CD4-positive, alpha-beta T cell (primary cell): ENCODE measurements at regions not wholly inside any gene's neighbourhood (a gene's known extent, or its start where the extent isn't known, plus 50 kb on each side); places are given as distances from the start of the nearest gene placed in this dataset.

ENCODE experiments used
- ATAC-seq: fragments of 200-7000 bp; cut with Tn5 transposase; one replicate; pipeline ENCODE4 v1.10.0; 2022; ENCODE audit warnings: mild to moderate bottlenecking; ENCODE audit not compliant: poor library complexity
- CTCF ChIA-PET: fragments of 350-600 bp; sonication (Branson Sonifier 250); formaldehyde crosslinking; loops from one replicate; lab custom pipeline; 2021; ENCODE audit warnings: antibody characterized with exemption, inconsistent platforms; lab: Charles Lee
- POLR2A ChIA-PET: fragments of 350-600 bp; sonication (Branson Sonifier 250); formaldehyde crosslinking; loops from one replicate; lab custom pipeline; 2021; ENCODE audit warnings: antibody characterized with exemption, inconsistent platforms; lab: Charles Lee
- DNase-seq, 14 experiments: peaks; one replicate each; pipeline ENCODE4 v3.0.0-alpha.2; 2013 to 2020; ENCODE audit warnings: mixed read lengths in 2 of 14
- H3K27ac ChIP-seq, 2 donors: one replicate each; pipeline versions ENCODE4 v1.5.1 to v1.7.0; 2013; ENCODE audit warnings: low read length in 2 of 2, low read depth in 1 of 2, mild to moderate bottlenecking in 1 of 2
- H3K27me3 ChIP-seq, 2 experiments: 1 replicate in 1 of 2; 2 replicates in 1 of 2; pipeline versions ENCODE4 v1.6.1 to v1.7.0; 2013; ENCODE audit warnings: low read length in 2 of 2, control low read depth in 1 of 2, mild to moderate bottlenecking in 1 of 2, moderate library complexity in 1 of 2; ENCODE audit not compliant: insufficient read depth in 2 of 2, control insufficient read depth in 1 of 2
- H3K36me3 ChIP-seq: one replicate; pipeline ENCODE4 v1.6.1; 2013; ENCODE audit warnings: low read length, control low read depth; ENCODE audit not compliant: insufficient read depth
- H3K4me1 ChIP-seq: one replicate; pipeline ENCODE4 v1.6.1; 2013; ENCODE audit warnings: low read length, control low read depth; ENCODE audit not compliant: insufficient read depth
- H3K4me3 ChIP-seq: one replicate; pipeline ENCODE4 v1.5.1; 2013; ENCODE audit warnings: mild to moderate bottlenecking, low read length, moderate library complexity
- H3K9me3 ChIP-seq, 2 experiments: 1 replicate in 1 of 2; 2 replicates in 1 of 2; pipeline versions ENCODE4 v1.6.1 to v1.7.0; 2013; ENCODE audit warnings: low read length in 2 of 2, mild to moderate bottlenecking in 2 of 2, control low read depth in 1 of 2, moderate library complexity in 1 of 2; ENCODE audit not compliant: control insufficient read depth in 1 of 2, insufficient read depth in 1 of 2
- H3K27ac Mint-ChIP-seq: one replicate; pipeline ENCODE4 v1.8.0; 2020; ENCODE audit warnings: mixed read lengths
- H3K27me3 Mint-ChIP-seq: one replicate; pipeline ENCODE4 v1.8.0; 2021; ENCODE audit warnings: mixed read lengths
- H3K36me3 Mint-ChIP-seq: one replicate; pipeline ENCODE4 v1.8.0; 2021; ENCODE audit warnings: low read depth, mixed read lengths
- H3K4me1 Mint-ChIP-seq: one replicate; pipeline ENCODE4 v1.8.0; 2021; ENCODE audit warnings: low read depth, mixed read lengths
- H3K4me3 Mint-ChIP-seq: one replicate; pipeline ENCODE4 v1.8.0; 2020; ENCODE audit warnings: mild to moderate bottlenecking, mixed read lengths
- H3K9me3 Mint-ChIP-seq: one replicate; pipeline ENCODE4 v1.8.0; 2020; ENCODE audit warnings: mixed read lengths
- intact Hi-C, 2 experiments: fragments of 100-400 bp; cut with DNase I in 1 of 2; cut with micrococcal nuclease in 1 of 2; formaldehyde crosslinking; loops; one replicate each; pipeline versions ENCODE4 v1.15.1 to v1.9.0; 2023 to 2025; cut with DNase I, micrococcal nuclease
- TF ChIP-seq, protein P1 (sequence below): fragments of 200-600 bp; IDR thresholded peaks from one replicate; pipeline ENCODE4 v1.8.0; 2022; ENCODE audit warnings: antibody characterized with exemption, mild to moderate bottlenecking

DNA sequence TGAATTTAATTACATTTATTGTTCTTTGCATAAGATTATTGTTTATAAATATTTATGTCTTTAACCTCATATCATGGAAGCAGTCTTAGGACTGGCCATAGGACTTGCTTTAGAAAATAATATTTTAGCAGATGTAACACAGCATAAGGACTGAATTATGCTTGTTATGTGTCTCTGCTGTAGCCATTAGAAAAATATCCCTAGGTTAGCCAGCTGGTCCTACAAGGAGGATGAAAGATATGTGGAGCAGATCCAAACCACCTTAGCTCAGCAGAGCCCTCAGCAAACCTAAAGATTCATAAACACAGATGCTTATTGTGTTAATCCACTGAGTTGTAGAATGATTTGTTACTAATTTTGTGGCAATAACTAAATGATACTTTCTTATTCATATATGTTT, 166.0 kb upstream of the COL1A2 start:
- no peak overlapping the region for H3K27ac ChIP-seq

DNA sequence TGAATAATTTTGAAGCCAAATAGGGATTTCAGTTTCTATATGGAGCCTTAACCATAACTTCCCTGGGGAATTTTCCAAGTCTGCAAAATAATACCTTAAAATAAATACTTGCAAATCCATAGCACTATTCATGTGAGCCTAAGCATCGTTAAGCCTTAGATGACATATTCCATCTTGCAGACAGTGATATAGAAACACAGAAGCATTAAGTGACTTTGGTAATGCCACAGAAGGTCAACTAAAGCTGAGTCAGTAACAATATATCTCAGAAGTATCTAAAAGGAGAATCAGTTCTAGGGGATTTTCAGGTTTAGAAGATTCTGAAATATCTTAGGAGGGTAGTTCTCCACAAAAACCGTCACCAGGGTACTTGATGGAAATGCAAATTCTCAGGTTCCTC, 163.4 kb upstream of the COL1A2 start:
- H3K27me3 ChIP-seq: no peaks in the 10 kb centered on the region
- peaks cover 14% of the 10 kb centered on the region for H3K27me3 Mint-ChIP-seq
- no peak overlapping the region for H3K4me3 Mint-ChIP-seq
- no peaks in the 10 kb centered on the region for H3K9me3 Mint-ChIP-seq
- ATAC-seq (no peak), DNase-seq (no peak)
- H3K36me3 ChIP-seq: no peaks in the 10 kb centered on the region
- H3K4me3 ChIP-seq: no peak overlapping the region
- no peaks in the 10 kb centered on the region for H3K36me3 Mint-ChIP-seq
- H3K4me1 Mint-ChIP-seq: no peaks in the 10 kb centered on the region
- TF ChIP-seq, protein P1, sequence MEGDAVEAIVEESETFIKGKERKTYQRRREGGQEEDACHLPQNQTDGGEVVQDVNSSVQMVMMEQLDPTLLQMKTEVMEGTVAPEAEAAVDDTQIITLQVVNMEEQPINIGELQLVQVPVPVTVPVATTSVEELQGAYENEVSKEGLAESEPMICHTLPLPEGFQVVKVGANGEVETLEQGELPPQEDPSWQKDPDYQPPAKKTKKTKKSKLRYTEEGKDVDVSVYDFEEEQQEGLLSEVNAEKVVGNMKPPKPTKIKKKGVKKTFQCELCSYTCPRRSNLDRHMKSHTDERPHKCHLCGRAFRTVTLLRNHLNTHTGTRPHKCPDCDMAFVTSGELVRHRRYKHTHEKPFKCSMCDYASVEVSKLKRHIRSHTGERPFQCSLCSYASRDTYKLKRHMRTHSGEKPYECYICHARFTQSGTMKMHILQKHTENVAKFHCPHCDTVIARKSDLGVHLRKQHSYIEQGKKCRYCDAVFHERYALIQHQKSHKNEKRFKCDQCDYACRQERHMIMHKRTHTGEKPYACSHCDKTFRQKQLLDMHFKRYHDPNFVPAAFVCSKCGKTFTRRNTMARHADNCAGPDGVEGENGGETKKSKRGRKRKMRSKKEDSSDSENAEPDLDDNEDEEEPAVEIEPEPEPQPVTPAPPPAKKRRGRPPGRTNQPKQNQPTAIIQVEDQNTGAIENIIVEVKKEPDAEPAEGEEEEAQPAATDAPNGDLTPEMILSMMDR: no peak
- ChIA-PET CTCF (no interaction called here), POLR2A (no interaction called here)
- H3K27ac ChIP-seq: no peak overlapping the region
- H3K4me1 ChIP-seq: no peaks in the 10 kb centered on the region
- no peaks in the 10 kb centered on the region for H3K9me3 ChIP-seq
- no peak overlapping the region for H3K27ac Mint-ChIP-seq
- intact Hi-C loops: no loop called here

More for the DNA sequence above, 166.0 kb upstream of the COL1A2 start:
- H3K9me3 Mint-ChIP-seq: no peaks in the 10 kb centered on the region
- no peaks in the 10 kb centered on the region for H3K27me3 ChIP-seq
- H3K36me3 Mint-ChIP-seq: no peaks in the 10 kb centered on the region
- TF ChIP-seq, protein P1: no peak
- no peaks in the 10 kb centered on the region for H3K4me1 ChIP-seq
- no peaks in the 10 kb centered on the region for H3K36me3 ChIP-seq
- ChIA-PET POLR2A (no interaction called here), CTCF (no interaction called here)
- peaks cover 10% of the 10 kb centered on the region for H3K27me3 Mint-ChIP-seq
- intact Hi-C loops: no loop called here
- DNase-seq (no peak), ATAC-seq (no peak)
- H3K4me1 Mint-ChIP-seq: no peaks in the 10 kb centered on the region
- H3K27ac Mint-ChIP-seq: no peak overlapping the region
- no peak overlapping the region for H3K4me3 ChIP-seq
- H3K9me3 ChIP-seq: no peaks in the 10 kb centered on the region
- H3K4me3 Mint-ChIP-seq: no peak overlapping the region

DNA sequence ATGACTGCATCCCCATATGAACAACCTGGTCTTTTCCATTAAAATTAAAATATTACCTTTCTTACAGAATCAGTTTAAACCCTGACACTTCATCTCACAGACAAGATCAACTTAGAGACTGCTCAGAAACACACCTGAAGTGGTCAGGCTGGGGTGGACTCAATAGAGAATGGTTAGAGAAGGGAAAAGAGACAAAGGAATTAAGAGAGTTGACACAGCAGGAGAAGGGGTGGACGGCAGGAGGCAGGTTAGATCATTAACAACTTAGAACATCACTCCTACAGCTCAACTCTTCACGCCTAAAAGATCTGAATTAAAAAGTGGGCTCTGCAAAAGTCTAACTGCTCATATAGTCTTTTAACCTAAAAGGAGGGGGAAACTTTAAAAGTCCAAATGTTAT, 157.7 kb upstream of the COL1A2 start:
- Mint-ChIP-seq H3K4me3 (no peak overlapping the region), H3K36me3 (no peaks in the 10 kb centered on the region), H3K27me3 (peaks cover 12% of the 10 kb centered on the region), H3K4me1 (no peaks in the 10 kb centered on the region), H3K9me3 (no peaks in the 10 kb centered on the region), H3K27ac (no peak overlapping the region)
- ChIA-PET POLR2A (no interaction called here), CTCF (no interaction called here)
- intact Hi-C loops: no loop called here
- TF ChIP-seq, protein P1: no peak
- Histone ChIP-seq H3K4me3 (no peak overlapping the region), H3K36me3 (no peaks in the 10 kb centered on the region), H3K27me3 (no peaks in the 10 kb centered on the region), H3K4me1 (no peaks in the 10 kb centered on the region), H3K27ac (no peak overlapping the region), H3K9me3 (no peaks in the 10 kb centered on the region)
- DNase-seq (no peak), ATAC-seq (no peak)
